NAMALWA (cell line): ENCODE measurements at regions not wholly inside any gene's neighbourhood (a gene's known extent, or its start where the extent isn't known, plus 50 kb on each side); places are given as distances from the start of the nearest gene placed in this dataset.
"Not testable (repeated sequence)": the region's sequence is repeated elsewhere in the genome, so short reads cannot be mapped to it uniquely, and the experiment has no call there.

Experiments
- DNase-seq: peaks from one replicate; pipeline ENCODE4 v3.0.0-alpha.2; 2015; ENCODE audit warnings: low spot score

DNA sequence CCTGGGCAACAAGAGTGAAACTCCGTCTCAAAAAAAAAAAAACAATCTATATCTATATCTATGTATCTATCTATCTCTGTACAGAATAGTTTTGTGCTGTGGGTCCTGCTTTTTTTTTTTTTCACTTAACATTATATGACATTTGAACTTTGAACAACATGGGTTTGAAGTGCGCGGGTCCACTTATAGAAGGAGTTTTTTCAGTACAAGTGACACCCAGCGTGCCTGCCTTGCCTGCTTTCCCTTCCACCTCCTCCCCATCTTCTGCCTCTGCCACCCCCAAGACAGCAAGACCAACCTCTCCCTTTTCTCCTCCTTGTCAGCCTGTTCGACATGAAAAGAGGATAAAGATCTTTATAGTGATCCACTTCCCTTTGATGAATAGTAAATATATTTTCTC lies 102.2 kb upstream of the KCNG1 start:
- no peak for DNase-seq

- DNase-seq = not testable (repeated sequence)
Measured at GRCh38 chr20:51123887-51124286, 101.0 kb upstream of the KCNG1 start.

DNA sequence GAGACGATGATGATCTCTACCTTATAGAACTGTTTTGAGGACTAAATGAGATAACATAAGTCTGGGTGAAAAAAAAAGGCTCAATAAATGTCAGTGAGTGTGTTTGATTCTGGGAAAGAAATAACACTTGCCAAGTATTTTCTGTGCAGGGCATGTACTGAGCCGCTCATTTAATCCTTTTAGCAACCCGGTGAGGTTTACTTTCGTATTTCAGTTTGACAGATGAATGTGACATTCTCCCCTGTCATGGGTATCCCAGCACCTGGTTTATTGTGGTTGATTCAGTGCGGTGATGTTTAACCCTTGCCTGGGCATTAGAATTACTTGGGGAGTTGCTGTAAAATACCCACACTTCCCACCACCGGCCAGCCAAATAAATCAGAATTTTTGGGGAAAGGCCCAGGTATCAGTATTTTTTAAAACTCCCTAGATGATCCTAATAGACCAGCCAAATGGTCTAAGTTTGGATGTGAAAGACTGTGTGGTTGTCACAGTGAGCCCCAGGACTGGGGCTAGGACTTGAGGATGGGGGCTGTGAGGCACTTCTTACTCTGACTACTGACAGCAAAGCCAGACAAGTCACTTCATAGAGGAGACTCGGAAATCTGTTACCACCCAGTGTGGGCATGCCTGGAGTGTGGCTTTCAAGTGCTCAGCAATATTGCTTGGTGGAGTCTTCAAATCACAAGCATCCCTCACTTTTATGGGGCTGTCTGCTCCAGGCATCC lies 100.2 kb upstream of the KCNG1 start:
- no peak for DNase-seq

DNA sequence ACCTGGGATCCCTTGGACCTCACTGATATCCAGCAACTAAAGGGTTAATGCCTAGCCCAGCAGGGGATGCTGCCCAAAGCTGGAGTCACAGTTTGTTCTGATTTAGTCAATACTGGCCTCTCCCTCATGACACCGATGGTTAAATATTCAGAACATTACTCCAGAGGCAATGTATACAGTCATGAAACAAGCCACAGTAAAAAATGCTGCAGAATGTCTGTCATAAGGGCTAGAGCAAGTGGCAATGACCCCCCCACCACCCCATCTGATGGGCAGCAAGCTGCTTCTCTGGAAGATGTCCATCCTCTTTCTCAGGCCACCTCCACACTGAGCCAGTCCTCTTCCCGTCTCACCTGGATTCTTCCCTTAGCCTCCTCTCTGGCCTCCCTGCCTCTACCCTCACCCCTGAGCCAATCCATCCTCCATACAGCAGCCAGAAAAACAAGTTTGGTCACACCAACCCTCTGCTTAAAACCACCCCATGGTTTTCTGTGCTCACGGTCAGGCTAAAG lies 99.0 kb upstream of the KCNG1 start:
- DNase-seq = no peak

DNA sequence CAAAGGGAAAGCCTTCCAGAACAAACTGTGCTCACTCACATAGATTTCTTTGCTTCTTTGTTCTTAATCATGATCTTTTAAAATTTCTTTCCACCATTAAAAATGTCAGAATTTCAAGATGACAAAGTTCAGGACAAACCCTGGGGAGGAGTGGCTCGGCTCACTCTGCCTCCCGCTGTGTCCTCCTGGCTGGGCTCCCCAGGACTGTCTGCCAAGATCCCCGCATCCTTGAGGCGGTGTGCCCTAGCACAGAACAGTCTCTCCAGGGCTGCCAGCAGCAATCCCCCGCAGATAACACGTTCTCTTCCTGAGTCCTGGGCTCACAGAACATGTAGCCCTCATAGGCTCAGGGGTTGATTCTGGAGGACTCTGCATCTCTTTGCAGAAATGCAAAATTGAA lies 98.4 kb upstream of the KCNG1 start:
- DNase-seq = no peak

GRCh38 chr20:51120868-51121267 lies 98.0 kb upstream of the KCNG1 start:
- DNase-seq = no peak

DNA sequence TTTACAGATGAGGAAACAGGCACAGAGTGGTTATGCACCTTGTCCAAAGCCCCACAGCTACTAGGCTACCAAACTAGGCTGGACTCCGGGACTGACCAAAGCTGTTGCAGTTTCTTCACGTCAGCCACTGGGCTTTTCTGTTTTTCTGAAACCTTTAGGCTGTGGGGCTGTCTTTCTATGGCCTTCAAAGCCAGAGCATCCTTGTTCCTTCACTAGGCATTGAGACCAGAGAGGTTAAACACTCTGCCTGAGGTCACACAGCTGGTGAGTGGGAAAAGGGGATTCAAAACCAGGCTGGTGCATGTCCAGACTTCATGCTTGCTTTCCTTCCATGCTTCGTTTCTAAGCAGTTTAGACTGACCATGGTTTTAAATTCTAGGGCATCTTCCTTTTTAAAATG lies 97.5 kb upstream of the KCNG1 start:
- DNase-seq = no peak

DNA sequence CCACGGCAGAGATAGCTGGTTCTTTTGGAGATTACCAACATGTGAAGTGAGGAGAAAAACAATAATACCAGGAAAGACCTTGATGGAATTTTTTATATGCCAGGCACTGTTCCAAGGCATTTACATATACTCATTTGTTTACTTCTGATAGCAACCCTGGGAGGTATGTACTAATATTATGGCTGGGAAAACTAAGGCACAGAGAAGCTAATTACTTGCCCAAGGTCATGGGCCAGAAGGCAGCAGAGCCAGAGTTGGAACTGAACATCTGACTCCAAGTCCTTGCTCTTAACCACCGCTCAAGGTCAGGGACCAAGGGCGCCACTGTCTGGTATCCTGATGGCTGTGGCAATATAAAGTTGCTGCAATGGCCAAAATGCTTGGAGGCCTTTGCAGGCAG lies 97.0 kb upstream of the KCNG1 start:
- DNase-seq = no peak

DNA sequence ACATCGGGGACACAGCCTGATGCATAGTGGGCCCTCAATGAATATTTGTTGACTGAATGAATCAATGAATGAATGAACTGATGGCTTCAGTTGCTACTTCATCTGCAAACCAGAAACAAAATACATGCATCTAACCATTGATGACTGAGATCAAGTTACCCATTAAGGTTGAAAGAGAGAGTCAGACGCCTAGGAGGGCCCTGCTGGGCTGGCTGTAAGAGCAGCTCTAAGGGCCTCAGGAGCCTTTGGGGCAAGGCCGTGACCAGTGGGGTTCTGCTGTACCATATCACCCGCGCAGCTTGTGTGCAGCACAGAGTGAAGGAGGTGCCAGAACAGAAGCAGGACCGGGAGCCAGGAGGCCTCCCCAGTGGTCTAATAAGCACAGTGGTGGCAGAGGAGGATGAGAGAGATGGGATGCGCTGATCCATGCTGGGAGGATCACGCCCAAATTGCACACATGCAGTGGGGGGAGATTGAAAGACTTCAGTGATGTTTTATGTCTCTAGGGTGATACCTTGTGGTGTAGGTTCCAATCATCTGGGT lies 96.1 kb upstream of the KCNG1 start:
- DNase-seq = no peak

DNA sequence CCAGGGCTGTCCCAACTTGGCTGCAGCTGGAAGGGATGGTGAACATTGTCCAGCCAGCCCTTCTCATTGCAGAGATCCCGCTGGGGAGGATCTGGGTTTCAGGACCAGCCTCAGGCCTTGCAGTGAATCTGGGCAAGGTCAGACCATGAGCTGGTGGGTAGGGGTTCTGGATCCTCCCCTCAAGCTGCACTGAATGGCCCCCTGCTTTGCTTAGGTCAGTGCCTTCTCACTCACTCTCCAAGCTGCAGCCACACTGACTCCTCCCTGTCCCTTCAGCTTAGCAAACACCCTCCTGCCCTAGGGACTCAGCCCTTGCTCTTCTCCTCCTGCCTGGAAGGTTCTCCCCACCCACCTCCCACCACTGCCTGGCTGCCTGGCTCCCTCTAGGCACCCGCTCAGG lies 95.3 kb upstream of the KCNG1 start:
- no peak for DNase-seq

DNA sequence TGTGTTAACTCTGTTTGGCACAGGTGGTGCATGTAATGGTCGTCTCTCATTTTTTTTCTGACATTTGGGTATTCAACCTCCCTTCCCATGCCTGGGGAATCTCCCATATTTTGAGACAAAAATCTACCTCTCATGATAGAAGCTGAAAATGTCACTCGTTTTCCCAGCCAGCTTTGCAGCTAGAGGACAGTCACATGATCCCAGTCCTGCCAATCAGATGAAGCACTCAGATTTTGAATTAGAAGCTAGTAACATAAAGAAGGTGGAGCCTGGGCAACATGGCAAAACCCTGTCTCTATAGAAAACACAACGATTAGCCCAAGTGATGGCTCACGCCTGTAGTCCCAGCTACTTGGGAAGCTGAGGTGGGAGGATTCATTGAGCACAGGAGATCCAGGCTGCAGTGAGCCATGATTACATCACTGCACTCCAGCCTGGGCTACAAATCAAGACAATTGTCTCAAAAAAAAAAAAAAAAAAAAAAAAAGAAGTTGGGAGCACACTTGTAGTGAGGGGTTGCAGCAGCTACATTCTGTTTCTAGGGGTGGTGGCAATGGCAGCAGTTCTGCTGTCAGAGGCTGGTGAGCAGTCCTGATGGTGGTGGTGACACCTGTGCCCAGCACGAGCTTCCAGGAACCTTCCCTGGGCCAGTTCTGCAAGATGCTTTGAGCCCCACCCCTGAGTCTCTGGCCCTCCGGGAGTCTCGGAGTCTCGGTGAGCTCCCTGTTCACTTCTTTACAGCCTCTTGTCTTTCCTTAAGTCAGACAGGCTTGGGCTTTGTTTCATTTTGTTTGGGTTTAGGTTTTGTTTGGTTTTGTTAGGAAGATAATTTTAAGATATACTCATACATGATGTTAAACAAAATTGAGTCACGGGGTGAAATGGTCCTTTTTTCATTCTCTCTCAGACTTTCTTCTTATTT lies 94.1 kb upstream of the KCNG1 start:
- no peak for DNase-seq

DNA sequence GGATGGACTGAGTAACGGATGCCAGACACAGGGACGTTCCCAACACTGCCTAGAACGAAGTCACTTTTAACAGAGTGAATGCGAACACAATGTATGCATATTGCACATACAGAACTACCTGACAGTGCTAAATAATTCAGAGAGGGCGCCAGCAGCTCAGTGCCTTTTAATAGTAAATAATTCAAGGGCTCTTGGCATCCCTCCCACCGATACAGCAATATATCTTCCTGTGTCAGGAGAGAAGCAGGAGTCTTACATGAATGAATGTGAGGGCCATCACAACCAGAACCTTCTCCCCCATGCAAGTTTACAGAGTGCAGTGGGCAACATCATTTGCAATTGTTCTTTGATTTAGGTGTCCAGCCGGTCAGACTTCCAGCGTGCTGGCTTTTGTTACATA lies 88.4 kb upstream of the KCNG1 start:
- no peak for DNase-seq

- DNase-seq = no peak
Measured at GRCh38 chr20:51108638-51109363, 85.9 kb upstream of the KCNG1 start.

DNA sequence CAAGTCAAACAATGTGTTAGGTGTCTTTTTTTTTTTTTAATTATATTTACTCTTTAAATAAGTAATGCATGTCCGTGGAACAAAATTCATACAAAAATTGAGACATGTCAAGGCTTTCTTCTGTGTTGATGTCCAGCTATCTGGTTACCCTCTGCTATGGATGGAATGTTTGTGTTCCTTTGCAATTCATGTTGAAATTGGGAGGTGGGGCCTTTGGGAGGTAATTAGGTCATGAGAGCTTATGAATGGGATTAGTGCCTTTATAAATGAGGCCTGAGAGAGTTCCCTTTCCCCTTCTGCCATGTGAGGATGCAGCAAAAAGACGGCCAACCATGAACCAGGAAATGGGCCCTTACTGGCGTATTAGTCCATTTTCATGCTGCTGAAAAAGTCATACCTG lies 83.1 kb upstream of the KCNG1 start:
- no peak for DNase-seq

DNA sequence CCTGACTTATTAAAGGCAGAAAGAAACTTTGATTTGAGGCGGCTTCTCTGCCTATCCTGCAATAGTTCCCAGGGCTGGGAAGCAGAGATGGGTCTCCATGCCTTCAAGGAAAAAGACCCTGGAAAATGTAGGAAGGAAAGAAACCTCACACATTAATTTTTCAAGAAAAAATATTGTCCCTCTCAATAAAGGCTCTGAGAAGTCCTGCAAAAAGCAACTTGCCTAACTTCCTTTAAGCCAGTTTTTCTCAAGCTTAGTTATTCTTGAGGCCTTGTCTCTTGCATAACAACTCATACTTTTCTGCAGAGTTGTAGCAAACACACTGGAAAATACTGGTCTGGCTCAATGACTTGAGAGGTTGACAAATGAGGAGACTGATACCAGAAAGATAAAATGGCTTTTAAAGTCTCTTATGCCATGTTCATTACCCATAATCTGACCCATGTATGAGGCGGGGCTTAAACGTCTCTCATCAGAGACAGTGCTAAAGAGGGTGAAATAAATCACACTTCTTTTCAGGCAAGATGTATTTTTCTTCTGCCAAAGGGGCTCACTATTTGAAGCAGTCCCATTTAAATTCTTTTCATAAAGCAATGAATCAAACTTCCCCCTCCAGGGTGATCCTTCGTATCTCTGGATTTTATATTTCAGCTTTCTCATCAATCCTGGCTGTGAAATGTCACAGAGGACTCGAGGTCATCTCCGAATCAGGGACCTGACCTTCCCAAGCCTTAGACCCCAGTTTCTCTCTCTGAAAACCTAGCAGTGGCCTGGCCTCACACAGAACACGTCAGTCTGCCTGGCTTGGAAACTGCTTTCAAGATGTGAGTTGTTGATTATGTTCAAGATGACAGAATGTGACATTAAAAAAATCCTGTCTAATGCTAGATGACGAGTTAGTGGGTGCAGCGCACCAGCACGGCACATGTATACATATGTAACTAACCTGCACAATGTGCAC lies 82.3 kb upstream of the KCNG1 start:
- no peak for DNase-seq

- DNase-seq = no peak
Measured at GRCh38 chr20:51100617-51101016, 77.7 kb upstream of the KCNG1 start.

DNA sequence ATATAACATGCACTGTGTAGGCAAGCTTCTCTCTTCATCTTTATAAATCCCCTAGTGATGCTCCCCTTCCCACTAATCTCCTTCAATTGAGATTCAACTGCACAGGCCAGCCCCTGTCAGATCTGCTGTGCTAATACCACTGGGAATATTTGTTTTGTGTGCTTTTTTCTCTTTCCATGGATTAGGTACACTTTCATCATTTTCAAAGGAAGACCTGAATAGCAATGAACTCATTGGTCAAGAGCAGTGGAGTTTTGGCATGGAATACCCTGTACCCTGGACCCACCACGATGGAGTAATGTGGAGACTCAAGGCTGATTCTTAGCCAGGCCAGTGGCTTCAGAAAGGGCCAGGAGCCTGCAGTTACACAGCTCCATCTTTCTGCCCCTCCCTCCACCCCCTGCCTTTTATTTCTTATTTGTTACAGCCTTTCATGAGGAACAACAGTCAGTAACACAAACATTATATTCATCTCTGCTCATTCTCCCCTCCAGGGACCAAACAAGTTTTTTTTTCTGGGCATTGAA lies 75.4 kb upstream of the KCNG1 start:
- DNase-seq = no peak

- DNase-seq = no peak
Measured at GRCh38 chr20:51097351-51098120, 74.6 kb upstream of the KCNG1 start.

DNA sequence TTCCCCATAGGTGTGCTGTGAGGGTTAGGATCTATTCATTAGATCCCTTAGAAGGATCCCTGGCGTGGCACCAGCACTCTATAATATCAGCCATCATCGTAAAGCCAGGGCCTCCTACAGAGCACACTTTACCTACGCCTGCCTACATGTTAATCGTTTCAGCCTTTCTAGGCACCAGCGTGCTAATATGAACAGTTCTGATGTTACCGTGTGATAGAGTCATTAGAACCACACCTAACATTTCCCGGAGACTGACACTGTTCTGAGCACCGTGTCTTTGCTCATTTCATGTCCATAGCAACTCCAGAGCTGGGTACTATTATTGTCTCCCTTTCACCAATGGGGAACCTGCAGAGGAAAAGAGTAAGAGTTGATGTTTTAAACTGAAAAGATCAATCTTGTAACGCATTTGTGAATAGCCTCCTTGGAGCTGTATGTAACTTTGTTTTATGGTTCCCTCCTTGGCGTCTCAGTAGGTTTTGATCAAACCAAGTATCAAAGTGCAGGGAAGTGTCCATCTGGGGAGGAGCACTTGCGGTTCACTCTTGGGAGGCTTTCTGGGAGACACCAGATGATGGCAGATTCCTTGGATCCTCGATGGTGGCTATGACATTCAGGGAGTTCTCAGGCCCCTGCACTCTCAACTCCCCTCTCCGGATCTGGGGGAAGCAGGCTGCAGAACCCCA lies 73.8 kb upstream of the KCNG1 start:
- DNase-seq = no peak
